ENCODE measurements at regions not wholly inside any gene's neighbourhood (a gene's known extent, or its start where the extent isn't known, plus 50 kb on each side); places are given as distances from the start of the nearest gene placed in this dataset.

DNA sequence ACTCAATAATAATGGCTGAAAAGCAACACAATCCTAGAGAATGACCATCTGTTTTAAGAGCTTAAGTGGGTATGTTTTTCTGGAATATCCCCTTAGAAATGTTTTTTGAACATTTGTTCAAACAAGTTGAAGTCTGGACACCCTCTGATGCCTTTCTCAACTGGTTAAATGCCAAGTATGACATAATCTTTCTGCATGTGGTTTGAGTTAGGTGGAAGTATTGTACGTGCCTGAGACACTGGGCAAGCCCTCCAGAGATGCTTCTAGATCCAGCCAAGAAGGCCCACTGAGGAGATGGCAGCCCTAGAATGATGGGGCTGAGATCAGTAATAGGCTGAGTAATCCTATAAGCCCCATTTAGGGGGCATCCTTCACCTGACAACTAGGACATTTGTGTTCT is 493.1 kb downstream of the MAGEE1 start:
- TF ChIP-seq, protein P1, sequence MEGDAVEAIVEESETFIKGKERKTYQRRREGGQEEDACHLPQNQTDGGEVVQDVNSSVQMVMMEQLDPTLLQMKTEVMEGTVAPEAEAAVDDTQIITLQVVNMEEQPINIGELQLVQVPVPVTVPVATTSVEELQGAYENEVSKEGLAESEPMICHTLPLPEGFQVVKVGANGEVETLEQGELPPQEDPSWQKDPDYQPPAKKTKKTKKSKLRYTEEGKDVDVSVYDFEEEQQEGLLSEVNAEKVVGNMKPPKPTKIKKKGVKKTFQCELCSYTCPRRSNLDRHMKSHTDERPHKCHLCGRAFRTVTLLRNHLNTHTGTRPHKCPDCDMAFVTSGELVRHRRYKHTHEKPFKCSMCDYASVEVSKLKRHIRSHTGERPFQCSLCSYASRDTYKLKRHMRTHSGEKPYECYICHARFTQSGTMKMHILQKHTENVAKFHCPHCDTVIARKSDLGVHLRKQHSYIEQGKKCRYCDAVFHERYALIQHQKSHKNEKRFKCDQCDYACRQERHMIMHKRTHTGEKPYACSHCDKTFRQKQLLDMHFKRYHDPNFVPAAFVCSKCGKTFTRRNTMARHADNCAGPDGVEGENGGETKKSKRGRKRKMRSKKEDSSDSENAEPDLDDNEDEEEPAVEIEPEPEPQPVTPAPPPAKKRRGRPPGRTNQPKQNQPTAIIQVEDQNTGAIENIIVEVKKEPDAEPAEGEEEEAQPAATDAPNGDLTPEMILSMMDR (IDR thresholded peaks at IDR 0.05; ENCODE audit: insufficient read depth, low read depth, low read length) = no peak
- no peak for TF ChIP-seq EZH2 (IDR thresholded peaks at IDR 0.05; ENCODE audit: insufficient read depth, low read length)
